GM18873 (cell line): ENCODE measurements at regions not wholly inside any gene's neighbourhood (a gene's known extent, or its start where the extent isn't known, plus 50 kb on each side); places are given as distances from the start of the nearest gene placed in this dataset.

Experiments
- ATAC-seq: cut with Tn5 transposase; IDR thresholded peaks from one replicate; pipeline ENCODE4 v1.9.1; 2021; ENCODE audit warnings: mild to moderate bottlenecking, moderate library complexity, moderate number of reproducible peaks; ENCODE audit not compliant: unreplicated experiment, low FRiP score

DNA sequence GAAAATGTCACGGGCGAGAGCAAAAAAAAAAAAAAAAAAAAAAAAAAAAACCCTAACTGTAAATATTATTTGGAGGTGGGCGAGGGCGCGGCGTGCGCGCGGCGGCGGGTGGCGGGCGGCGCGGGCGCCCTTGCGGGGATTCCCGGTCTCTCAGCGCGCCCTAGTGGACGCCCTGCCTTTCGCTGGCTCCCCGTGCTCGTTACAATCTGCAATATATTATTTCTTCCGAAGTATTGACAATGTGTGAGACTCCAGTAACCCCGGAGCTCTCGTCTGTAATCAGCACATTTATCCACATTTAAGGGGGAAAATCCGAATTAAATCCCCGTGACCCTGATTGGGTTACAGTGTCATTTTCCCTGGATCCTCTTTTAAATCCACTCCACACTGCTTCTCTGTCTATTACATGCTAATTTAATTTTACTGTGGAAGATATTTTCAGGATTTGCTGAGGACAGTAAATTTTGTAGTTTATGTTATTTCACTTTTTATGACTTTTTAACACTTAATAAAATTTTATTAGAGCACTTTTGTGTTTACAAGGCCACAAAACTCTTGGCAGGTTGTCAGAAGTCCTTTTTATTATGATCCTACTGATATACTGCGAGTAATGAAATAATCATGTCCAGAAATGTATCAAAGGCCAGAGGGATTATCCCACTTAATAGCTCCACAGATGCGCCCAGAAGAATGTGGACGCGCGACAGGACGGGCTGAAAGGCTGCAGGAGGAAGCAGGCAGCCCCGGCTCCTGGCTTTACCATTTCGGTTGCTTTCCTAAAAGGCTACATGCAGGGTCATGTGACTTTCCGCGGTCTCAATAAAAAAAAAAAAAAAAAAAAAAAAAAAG lies 369.1 kb downstream of the MTX2 start:
- peak; percentile 59 for ATAC-seq

DNA sequence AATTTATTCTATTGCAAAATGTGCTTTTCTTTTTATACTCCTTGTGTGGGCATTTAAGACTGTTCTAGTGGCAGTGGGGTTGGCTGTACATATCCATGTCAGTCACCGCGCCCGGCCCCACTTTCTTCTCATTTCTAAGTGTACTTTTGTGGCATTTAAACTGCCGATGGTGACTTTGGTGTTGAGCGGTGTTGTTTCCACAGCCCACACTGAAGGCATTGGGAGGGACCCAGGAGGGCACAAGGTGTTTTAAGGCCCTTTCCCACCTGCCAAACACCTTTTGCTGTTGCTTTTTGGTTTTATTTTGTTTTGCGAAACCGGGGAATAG lies 369.7 kb downstream of the MTX2 start:
- no peak for ATAC-seq

DNA sequence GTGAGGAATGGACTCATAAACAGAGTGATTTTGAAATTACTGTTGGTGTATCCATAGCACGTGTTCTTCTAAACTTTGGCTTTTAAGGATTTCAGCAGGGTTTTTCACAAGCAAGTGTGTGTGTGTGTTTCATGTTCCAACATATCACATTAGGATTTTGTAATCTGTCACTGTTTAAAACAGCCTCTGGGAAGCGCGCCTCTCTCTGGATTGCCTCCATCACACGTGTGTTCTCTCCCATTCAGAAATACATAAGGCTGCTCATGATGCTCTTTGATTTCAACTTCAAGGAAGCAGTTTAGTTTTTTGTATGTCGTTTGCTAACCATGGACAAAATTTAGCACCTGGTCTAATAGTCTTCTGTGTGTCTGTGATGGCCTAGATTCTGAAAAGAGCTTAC lies 370.4 kb downstream of the MTX2 start:
- no peak for ATAC-seq

DNA sequence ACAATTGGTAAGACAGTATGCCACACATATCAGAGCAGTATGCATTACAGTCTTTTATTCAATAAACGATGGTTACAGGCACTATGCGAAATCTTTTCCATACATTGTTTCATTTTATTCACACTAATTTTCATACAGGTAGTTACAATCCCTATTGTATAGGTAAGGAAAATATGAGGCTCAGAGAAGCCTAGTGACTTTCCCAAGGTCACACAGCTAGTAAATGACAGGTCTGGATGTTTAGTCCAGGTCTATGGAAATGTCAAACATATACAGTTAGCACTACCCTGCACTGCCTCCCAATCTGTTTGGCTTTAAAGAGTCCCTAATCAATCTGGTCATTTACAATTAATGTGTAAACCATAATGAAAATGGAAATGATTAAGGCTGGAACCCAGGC lies 372.2 kb downstream of the MTX2 start:
- ATAC-seq = no peak

DNA sequence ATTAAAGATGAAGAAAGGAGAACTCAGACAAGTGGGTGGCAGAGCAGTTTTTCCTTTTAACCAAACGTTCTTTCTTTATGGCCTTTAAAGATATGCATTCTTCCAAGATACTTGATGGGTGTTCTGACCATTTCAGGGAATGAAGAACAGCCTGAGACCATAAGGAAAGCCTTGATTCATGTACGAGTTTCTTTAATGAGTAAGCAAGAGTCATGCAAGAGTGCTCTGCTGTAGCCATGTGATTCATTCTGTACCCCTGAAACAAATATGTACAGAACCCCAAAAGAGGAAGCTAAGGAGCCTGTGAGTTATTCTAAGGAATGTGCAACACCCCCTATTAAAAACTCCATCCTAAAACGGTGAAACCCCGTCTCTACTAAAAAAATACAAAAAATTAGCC lies 372.8 kb downstream of the MTX2 start:
- no peak for ATAC-seq

DNA sequence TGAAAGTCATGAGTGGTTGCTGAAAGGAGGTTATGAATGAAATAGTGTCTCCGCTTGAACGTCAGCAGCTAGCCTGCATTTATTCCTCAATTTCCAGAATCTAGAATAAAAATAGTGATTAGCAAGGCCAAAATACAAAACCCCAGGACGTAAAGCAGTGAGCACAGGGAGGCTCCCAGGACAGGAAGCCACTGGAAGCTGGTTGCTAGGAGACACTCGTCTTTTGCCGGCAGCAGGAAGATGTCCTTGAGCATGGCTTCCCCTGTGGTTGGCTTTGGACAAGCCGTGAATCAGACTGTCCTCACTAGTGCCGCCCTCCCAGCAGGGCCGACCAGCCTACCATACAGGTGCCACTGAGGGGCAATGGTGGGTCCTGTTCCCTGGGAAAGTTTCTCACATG lies 374.4 kb downstream of the MTX2 start:
- no peak for ATAC-seq

DNA sequence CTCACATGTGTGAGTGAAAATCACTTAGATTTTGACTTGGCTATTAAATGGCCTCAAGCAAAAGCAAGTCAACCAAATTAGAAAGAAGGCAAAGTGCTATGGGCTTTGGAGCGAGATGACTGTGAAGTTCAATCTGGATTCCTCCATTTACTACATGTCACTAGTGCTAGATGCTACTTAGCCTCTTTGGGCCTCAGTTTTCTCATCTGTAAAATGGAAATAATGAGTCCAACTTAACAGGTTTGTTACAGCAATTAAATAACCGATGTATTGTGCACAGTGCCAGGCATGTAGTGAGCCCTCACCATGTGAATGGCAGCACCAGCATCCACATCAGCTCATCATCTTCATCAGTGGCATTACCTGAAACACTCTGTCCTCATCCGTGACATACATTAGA lies 376.3 kb downstream of the MTX2 start:
- no peak for ATAC-seq

GRCh38 chr2:176646033-176646615 lies 376.9 kb downstream of the MTX2 start:
- no peak for ATAC-seq

GRCh38 chr2:176647325-176648165 lies 378.3 kb downstream of the MTX2 start:
- ATAC-seq = no peak

DNA sequence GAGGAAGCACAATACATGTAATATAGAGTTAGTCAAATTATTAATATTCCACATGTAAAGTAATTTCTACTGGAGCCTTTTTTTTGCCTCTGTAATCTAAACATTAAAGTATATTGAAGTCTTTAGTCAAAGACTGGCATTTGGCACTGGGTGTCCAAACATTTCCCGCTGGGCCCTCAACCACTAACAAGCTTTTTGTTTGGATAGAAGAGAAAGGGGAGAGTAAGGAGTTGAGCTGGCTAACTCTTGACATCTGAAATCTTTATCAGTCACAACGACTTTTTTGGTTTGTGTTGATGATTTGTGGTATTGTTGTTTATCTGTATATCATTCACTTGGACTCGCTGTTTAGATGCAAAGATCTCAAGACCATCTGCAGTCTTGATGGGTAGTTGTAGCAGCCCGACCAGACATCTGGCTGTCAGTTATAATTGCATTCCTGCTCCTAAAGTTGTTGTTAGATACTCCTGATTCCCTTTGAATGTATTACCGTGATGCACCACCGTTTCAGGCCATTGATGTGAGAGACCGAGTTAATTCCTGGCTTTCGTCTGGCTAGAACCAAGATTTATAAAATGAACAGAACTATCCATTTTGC lies 379.6 kb downstream of the MTX2 start:
- no peak for ATAC-seq

DNA sequence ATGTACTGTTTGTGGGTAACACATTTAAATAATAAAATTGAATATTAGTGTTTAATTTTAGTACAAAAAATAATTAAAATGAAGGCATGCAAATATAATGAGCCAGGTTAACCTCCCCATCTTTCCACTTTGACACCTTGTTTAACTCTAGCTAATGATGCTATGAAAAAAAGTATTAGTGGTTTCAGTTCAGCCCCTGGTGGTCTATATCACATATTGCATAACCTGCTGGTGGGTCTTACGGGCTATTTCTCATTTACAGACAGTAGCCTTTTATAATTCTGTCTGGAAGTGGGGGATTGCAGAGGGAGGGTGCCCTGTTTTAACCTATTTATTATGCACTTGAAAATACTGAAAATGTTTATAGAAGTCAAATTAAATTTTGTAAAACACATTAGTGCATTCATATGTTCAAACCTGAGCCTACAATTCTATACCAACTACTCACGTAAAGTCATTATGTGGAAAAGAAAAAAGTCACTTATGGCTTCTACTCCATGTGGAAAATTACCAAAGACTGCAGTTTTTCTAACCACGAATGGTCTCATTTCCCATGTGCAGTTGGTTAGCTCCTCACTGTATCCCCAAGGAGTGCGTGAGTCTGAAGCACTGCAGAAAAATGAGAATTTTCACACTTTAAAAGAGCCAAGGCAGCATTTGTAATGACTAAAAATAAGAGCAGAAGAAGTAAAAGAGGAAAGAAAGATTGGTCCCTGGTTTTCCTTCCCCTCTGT lies 381.0 kb downstream of the MTX2 start:
- ATAC-seq = no peak

- no peak for ATAC-seq
These were observed 381.8 kb downstream of the MTX2 start for GRCh38 chr2:176650838-176651555.

DNA sequence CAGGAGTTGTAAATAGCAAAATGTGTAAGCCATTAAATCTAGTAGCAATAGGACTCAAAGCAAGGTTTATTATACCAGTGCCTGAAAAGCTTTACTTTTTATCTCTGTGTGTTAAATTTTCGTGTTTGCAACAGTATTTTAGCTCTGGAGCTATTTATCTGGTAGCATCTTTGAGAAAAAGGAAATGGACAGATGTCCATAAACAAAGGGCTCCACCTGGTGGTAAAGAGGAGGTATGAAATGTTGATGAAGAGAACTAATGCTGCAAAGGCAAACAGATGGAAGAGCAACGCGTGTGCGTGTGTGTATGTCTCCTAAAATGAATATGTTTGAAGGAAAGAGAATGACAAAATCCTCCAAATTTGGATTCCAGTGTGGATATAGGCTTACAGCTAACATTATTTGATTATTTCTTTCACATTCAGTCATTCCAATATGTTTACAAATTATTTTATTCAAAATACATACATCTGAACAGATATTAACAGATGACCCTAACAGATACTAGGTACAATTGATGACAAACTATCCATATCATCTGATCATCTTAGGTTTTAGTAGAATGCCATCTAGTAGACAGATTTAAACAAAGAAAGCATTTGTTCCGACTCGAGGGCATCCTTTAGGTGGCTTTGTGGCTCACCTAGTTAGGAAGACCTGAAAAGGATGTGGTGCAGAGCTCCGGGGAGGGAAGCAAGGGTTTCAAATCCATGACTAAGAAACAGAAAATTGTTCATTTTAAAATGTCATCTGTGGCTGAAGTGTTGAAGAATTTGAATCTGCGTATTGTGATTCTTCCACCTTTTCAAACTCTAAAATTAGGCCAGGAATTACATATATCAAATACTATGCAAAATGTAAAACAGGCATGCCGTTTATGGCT lies 383.3 kb downstream of the MTX2 start:
- ATAC-seq = no peak

GRCh38 chr2:176653479-176654443 lies 384.5 kb downstream of the MTX2 start:
- peak; percentile 82 for ATAC-seq

GRCh38 chr2:176656038-176656775 lies 387.0 kb downstream of the MTX2 start:
- no peak for ATAC-seq

DNA sequence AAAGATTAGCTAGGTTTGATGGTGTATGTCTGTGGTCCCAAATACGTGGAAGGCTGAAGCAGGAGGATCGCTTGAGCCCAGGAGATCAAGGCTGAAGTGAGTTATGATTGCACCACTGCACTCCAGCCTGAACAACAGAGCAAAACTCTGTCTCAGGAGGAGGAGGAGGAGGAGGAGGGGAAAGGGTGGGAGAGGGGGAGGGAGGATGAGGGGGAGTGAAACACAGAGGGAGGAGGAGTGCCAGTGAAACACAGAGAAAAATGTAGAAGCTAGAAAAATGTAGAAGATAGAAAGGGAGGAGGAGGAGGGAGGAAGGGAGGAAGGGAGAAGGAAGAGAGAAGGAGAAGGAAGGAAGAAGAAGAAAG lies 387.5 kb downstream of the MTX2 start:
- ATAC-seq = no peak

DNA sequence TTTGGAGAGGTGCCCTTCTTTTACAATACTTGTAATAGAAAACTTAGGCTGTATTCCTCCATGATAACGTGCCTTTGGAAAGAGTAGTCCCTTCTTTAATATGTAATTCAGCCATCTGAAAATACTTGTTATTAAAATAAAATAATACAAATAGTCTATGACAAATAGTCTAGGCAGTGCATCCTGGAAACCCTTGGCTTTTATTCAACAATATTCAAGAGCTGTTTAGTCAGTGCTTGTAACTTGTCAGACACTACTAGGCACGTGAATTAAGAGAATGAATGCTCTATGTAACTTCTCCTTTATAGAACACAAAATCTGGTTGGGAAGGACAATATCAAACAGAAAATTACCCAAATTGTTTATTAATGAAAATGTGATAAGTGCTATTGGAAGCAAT lies 388.2 kb downstream of the MTX2 start:
- no peak for ATAC-seq
